ENCODE measurements at regions not wholly inside any gene's neighbourhood (a gene's known extent, or its start where the extent isn't known, plus 50 kb on each side); places are given as distances from the start of the nearest gene placed in this dataset.
"Not testable (repeated sequence)": the region's sequence is repeated elsewhere in the genome, so short reads cannot be mapped to it uniquely, and the experiment has no call there.

DNA sequence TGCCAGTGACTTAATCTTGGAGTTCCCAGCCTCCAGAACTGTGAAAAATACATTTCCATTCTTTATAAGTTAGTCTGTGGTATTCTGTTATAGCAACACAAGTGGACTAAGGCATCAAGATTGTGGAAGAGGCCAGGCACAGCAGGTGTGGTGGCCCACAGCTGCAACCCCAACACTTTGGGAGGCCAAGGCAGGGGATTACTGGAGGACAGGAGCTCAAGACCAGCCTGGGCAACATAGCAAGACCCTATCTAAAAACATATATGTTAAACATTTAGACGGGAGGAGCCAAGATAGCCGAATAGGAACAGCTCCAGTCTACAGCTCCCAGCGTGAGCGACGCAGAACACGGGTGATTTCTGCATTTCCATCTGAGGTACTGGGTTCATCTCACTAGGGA lies 310.4 kb downstream of the FOXO1 start (continued):
- TF ChIP-seq CBFB (IDR thresholded peaks at IDR 0.05; ENCODE audit: low read depth) (no peak), EZH2 (IDR thresholded peaks at IDR 0.05; ENCODE audit: borderline replicate concordance, control insufficient read depth, low read depth, low read length) (no peak), YBX1 (IDR thresholded peaks at IDR 0.05) (no peak)

- SMC1A ChIA-PET (ENCODE audit: uncharacterized antibody, unreplicated experiment); BruUV-seq (replicated peaks); H3K27me3 ChIP-seq (replicated peaks in 1 of 2; ENCODE audit: control insufficient read depth in 2 of 2, insufficient read depth in 2 of 2, low read length in 1 of 2); H3K9me3 ChIP-seq (replicated peaks; ENCODE audit: control insufficient read depth, insufficient read depth, low read length); intact Hi-C loops (cut with micrococcal nuclease; ENCODE audit: unreplicated experiment); FAIRE-seq; H4K20me1 ChIP-seq (ENCODE audit: control insufficient read depth, insufficient read depth); H3K4me2 ChIP-seq (ENCODE audit: control insufficient read depth, insufficient read depth); CTCF ChIA-PET; H3K27ac ChIP-seq (ENCODE audit: control insufficient read depth, insufficient read depth); H3K79me2 ChIP-seq (ENCODE audit: control insufficient read depth, insufficient read depth, low read length); H2AFZ ChIP-seq (ENCODE audit: control insufficient read depth, low read depth, low read length); in situ Hi-C loops (cut with MboI); POLR2A ChIA-PET; DNase-seq (ENCODE audit: low read depth, low spot score); RAD21 ChIA-PET (ENCODE audit: unreplicated experiment); H3K9ac ChIP-seq (ENCODE audit: control insufficient read depth, insufficient read depth, low read length); H3K4me3 ChIP-seq; H3K36me3 ChIP-seq (ENCODE audit: control insufficient read depth in 2 of 2, insufficient read depth in 2 of 2, low read length in 1 of 2); ATAC-seq; H3K4me1 ChIP-seq (ENCODE audit: control insufficient read depth, insufficient read depth, low read length): not testable (repeated sequence)
- WGBS (ENCODE audit: insufficient coverage, insufficient replicate concordance, low lambda C conversion rate, missing lambda C conversion rate), result 29% methylated on average over 8 of the region's 22 CpGs
These were observed 310.0 kb downstream of the FOXO1 start for GRCh38 chr13:40356458-40356857.

- ATAC-seq (no peak), FAIRE-seq (no peak)
- CTCF ChIA-PET, result no interaction called here
- TF ChIP-seq SUZ12 (IDR thresholded peaks at IDR 0.05; ENCODE audit: unreplicated experiment) (no peak), ETV6 (conservative IDR thresholded peaks at IDR 0.05 in 1 of 2, IDR thresholded peaks at IDR 0.05 in 1 of 2; ENCODE audit: borderline replicate concordance in 1 of 2, low read depth in 1 of 2) (no peak), HCFC1 (IDR thresholded peaks at IDR 0.05; ENCODE audit: low read length) (no peak), POLR2AphosphoS2 (IDR thresholded peaks at IDR 0.05; ENCODE audit: low read depth, low read length) (no peak)
- TF ChIP-seq, protein P1, sequence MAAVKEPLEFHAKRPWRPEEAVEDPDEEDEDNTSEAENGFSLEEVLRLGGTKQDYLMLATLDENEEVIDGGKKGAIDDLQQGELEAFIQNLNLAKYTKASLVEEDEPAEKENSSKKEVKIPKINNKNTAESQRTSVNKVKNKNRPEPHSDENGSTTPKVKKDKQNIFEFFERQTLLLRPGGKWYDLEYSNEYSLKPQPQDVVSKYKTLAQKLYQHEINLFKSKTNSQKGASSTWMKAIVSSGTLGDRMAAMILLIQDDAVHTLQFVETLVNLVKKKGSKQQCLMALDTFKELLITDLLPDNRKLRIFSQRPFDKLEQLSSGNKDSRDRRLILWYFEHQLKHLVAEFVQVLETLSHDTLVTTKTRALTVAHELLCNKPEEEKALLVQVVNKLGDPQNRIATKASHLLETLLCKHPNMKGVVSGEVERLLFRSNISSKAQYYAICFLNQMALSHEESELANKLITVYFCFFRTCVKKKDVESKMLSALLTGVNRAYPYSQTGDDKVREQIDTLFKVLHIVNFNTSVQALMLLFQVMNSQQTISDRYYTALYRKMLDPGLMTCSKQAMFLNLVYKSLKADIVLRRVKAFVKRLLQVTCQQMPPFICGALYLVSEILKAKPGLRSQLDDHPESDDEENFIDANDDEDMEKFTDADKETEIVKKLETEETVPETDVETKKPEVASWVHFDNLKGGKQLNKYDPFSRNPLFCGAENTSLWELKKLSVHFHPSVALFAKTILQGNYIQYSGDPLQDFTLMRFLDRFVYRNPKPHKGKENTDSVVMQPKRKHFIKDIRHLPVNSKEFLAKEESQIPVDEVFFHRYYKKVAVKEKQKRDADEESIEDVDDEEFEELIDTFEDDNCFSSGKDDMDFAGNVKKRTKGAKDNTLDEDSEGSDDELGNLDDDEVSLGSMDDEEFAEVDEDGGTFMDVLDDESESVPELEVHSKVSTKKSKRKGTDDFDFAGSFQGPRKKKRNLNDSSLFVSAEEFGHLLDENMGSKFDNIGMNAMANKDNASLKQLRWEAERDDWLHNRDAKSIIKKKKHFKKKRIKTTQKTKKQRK (IDR thresholded peaks at IDR 0.05; ENCODE audit: low read depth, low read length), result no peak
- TF ChIP-seq, protein P2, sequence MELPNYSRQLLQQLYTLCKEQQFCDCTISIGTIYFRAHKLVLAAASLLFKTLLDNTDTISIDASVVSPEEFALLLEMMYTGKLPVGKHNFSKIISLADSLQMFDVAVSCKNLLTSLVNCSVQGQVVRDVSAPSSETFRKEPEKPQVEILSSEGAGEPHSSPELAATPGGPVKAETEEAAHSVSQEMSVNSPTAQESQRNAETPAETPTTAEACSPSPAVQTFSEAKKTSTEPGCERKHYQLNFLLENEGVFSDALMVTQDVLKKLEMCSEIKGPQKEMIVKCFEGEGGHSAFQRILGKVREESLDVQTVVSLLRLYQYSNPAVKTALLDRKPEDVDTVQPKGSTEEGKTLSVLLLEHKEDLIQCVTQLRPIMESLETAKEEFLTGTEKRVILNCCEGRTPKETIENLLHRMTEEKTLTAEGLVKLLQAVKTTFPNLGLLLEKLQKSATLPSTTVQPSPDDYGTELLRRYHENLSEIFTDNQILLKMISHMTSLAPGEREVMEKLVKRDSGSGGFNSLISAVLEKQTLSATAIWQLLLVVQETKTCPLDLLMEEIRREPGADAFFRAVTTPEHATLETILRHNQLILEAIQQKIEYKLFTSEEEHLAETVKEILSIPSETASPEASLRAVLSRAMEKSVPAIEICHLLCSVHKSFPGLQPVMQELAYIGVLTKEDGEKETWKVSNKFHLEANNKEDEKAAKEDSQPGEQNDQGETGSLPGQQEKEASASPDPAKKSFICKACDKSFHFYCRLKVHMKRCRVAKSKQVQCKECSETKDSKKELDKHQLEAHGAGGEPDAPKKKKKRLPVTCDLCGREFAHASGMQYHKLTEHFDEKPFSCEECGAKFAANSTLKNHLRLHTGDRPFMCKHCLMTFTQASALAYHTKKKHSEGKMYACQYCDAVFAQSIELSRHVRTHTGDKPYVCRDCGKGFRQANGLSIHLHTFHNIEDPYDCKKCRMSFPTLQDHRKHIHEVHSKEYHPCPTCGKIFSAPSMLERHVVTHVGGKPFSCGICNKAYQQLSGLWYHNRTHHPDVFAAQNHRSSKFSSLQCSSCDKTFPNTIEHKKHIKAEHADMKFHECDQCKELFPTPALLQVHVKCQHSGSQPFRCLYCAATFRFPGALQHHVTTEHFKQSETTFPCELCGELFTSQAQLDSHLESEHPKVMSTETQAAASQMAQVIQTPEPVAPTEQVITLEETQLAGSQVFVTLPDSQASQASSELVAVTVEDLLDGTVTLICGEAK (IDR thresholded peaks at IDR 0.05; ENCODE audit: borderline replicate concordance), result no peak
These were observed 303.9 kb downstream of the FOXO1 start for GRCh38 chr13:40362502-40362901.

More at GRCh38 chr13:40362502-40362901, 303.9 kb downstream of the FOXO1 start:
- ChIA-PET RAD21 (ENCODE audit: unreplicated experiment) (no interaction called here), SMC1A (ENCODE audit: uncharacterized antibody, unreplicated experiment) (interaction anchor here (0.9 kb wide), 1 partner anchor 346 kb away, joined by 3 read pairs; no protein-coding TSS in a partner anchor), POLR2A (interaction anchor here (0.6 kb wide), 1 partner anchor 290 kb away, joined by 5 read pairs; no protein-coding TSS in a partner anchor)
- Histone ChIP-seq H3K27me3 (replicated peaks in 1 of 2; ENCODE audit: control insufficient read depth in 2 of 2, insufficient read depth in 2 of 2, low read length in 1 of 2) (no peaks in the 10 kb centered on the region), H3K79me2 (ENCODE audit: control insufficient read depth, insufficient read depth, low read length) (no peaks in the 10 kb centered on the region), H3K4me2 (ENCODE audit: control insufficient read depth, insufficient read depth) (no peak overlapping the region), H3K4me3 (no peak overlapping the region), H3K4me1 (ENCODE audit: control insufficient read depth, insufficient read depth, low read length) (no peaks in the 10 kb centered on the region), H3K9ac (ENCODE audit: control insufficient read depth, insufficient read depth, low read length) (no peak overlapping the region), H3K27ac (ENCODE audit: control insufficient read depth, insufficient read depth) (no peak overlapping the region), H2AFZ (ENCODE audit: control insufficient read depth, low read depth, low read length) (no peak overlapping the region), H3K9me3 (replicated peaks; ENCODE audit: control insufficient read depth, insufficient read depth, low read length) (no peaks in the 10 kb centered on the region; the same call in 2 of the 3 replicates), H4K20me1 (ENCODE audit: control insufficient read depth, insufficient read depth) (no peaks in the 10 kb centered on the region), H3K36me3 (ENCODE audit: control insufficient read depth in 2 of 2, insufficient read depth in 2 of 2, low read length in 1 of 2) (no peaks in the 10 kb centered on the region)
- intact Hi-C loops (cut with micrococcal nuclease; ENCODE audit: unreplicated experiment) (no loop called here), in situ Hi-C loops (cut with MboI) (no loop called here)
- BruUV-seq (replicated peaks), result no TSS peak
- WGBS (ENCODE audit: insufficient coverage, insufficient replicate concordance, low lambda C conversion rate, missing lambda C conversion rate), result 65% methylated on average over 5 of the region's 5 CpGs
- DNase-seq (ENCODE audit: low read depth, low spot score), result no peak
